ENCODE measurements at regions not wholly inside any gene's neighbourhood (a gene's known extent, or its start where the extent isn't known, plus 50 kb on each side); places are given as distances from the start of the nearest gene placed in this dataset.

DNA sequence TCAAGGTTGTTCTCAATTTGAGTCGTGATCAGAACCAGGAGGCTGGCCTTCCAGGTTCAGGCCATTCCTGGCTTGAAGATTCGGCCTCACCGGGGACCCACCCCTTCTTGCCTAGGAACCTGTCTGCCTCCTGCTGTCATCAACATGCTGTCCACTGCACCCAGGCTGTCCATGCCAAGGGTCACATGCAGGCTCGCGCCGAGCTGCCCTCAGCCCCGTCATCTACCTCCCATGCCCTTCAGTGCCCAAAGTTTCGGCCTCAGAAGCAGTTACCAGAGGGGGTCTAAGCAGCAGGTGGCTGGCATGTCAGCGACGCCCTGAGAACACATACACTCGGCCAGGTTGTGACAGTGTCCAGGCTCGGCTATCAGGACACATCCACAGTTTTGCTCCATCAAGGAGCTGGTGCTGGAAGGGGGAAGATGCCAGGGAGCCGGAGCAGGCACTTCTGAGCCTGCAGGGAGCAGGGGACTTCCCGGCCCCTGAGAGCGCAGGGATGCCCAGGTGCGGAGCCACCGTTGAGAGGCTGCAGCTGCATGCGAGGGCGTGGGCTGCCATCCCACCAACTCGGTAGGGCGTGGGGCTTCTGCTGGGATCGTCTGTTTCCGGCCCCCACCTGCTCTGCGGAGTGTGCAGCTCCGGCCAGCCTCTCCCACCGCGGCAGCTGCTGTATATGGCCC is 590.9 kb upstream of the SLITRK5 start:
- Histone ChIP-seq H3K4me3 (no peak overlapping the region), H3K36me3 (ENCODE audit: control insufficient read depth in 4 of 4, insufficient read depth in 4 of 4, low read length in 4 of 4) (no peaks in the 10 kb centered on the region), H3K4me1 (ENCODE audit: control insufficient read depth in 5 of 5, insufficient read depth in 5 of 5, low read length in 5 of 5) (no peaks in the 10 kb centered on the region), H3K9me3 (ENCODE audit: control insufficient read depth in 4 of 4, insufficient read depth in 3 of 4, low read length in 3 of 4) (no peaks in the 10 kb centered on the region), H3K27ac (ENCODE audit: low read depth in 1 of 2, low read length in 1 of 2) (no peak overlapping the region), H3K9ac (ENCODE audit: insufficient read depth in 1 of 2, low read length in 2 of 2) (no peak overlapping the region), H3K27me3 (ENCODE audit: control insufficient read depth in 3 of 3, insufficient read depth in 3 of 3, low read length in 2 of 3) (no peaks in the 10 kb centered on the region)
- WGBS, 2 donors: 94 to 95% methylated on average over 27 of the region's 27 CpGs
- no peak for ATAC-seq (ENCODE audit: insufficient read depth, low FRiP score)
- DNase-seq: no peak
- TF ChIP-seq, protein P1, sequence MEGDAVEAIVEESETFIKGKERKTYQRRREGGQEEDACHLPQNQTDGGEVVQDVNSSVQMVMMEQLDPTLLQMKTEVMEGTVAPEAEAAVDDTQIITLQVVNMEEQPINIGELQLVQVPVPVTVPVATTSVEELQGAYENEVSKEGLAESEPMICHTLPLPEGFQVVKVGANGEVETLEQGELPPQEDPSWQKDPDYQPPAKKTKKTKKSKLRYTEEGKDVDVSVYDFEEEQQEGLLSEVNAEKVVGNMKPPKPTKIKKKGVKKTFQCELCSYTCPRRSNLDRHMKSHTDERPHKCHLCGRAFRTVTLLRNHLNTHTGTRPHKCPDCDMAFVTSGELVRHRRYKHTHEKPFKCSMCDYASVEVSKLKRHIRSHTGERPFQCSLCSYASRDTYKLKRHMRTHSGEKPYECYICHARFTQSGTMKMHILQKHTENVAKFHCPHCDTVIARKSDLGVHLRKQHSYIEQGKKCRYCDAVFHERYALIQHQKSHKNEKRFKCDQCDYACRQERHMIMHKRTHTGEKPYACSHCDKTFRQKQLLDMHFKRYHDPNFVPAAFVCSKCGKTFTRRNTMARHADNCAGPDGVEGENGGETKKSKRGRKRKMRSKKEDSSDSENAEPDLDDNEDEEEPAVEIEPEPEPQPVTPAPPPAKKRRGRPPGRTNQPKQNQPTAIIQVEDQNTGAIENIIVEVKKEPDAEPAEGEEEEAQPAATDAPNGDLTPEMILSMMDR (IDR thresholded peaks at IDR 0.05; ENCODE audit: control extremely low read depth, extremely low read depth): no peak

DNA sequence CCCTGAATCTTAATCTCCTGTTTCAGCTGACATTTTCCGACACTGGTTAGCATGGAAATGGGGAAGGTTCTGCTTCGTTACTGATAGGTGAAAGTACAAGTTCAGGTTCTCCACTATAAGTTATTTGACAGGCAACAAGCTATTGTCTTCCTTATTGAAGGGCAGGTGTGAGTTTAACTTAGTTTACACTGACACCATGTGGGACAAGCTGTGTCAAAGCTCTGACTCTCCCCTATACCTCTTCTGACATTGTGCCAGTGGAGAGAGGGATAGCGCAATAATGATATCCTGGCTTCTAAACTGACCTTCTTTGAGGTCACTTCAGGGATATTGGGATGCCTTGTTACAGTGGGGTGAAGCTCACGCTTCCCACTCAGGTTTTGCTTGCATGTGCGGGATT is 587.0 kb upstream of the SLITRK5 start:
- 94% methylated on average over 5 of the region's 5 CpGs for WGBS, 2 donors
- Histone ChIP-seq H3K36me3 (ENCODE audit: control insufficient read depth in 4 of 4, insufficient read depth in 4 of 4, low read length in 4 of 4) (no peaks in the 10 kb centered on the region), H3K9ac (ENCODE audit: insufficient read depth in 1 of 2, low read length in 2 of 2) (no peak overlapping the region), H3K4me1 (ENCODE audit: control insufficient read depth in 5 of 5, insufficient read depth in 5 of 5, low read length in 5 of 5) (no peaks in the 10 kb centered on the region), H3K27me3 (ENCODE audit: control insufficient read depth in 3 of 3, insufficient read depth in 3 of 3, low read length in 2 of 3) (no peaks in the 10 kb centered on the region), H3K27ac (ENCODE audit: low read depth in 1 of 2, low read length in 1 of 2) (no peak overlapping the region), H3K4me3 (no peak overlapping the region), H3K9me3 (ENCODE audit: control insufficient read depth in 4 of 4, insufficient read depth in 3 of 4, low read length in 3 of 4) (no peaks in the 10 kb centered on the region)
- ATAC-seq (ENCODE audit: insufficient read depth, low FRiP score) (no peak), DNase-seq (no peak)
- TF ChIP-seq, protein P1 (IDR thresholded peaks at IDR 0.05; ENCODE audit: control extremely low read depth, extremely low read depth): no peak

DNA sequence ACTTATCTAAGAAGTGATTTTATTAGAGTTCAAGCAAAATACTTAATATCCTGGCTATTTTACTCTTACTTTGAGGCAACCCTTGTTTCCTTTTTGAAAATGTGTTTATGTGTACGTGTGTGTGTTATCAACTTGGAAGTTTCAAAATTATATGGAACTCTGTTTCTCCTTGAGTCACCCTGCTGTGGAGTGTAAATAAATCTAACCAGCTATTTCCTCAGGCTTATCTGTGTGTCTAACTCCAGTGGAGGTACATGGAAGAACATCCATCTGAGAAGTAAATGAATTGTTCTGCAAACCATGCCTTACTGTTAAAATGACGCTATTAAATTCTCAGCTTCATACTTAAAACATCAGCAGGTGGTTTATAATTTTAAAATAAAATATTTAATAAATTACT is 583.4 kb upstream of the SLITRK5 start:
- Histone ChIP-seq H3K27me3 (ENCODE audit: control insufficient read depth in 3 of 3, insufficient read depth in 3 of 3, low read length in 2 of 3) (no peaks in the 10 kb centered on the region), H3K9me3 (ENCODE audit: control insufficient read depth in 4 of 4, insufficient read depth in 3 of 4, low read length in 3 of 4) (no peaks in the 10 kb centered on the region), H3K27ac (ENCODE audit: low read depth in 1 of 2, low read length in 1 of 2) (no peak overlapping the region), H3K4me3 (no peak overlapping the region), H3K36me3 (ENCODE audit: control insufficient read depth in 4 of 4, insufficient read depth in 4 of 4, low read length in 4 of 4) (no peaks in the 10 kb centered on the region), H3K4me1 (ENCODE audit: control insufficient read depth in 5 of 5, insufficient read depth in 5 of 5, low read length in 5 of 5) (no peaks in the 10 kb centered on the region), H3K9ac (ENCODE audit: insufficient read depth in 1 of 2, low read length in 2 of 2) (no peak overlapping the region)
- DNase-seq (no peak), ATAC-seq (ENCODE audit: insufficient read depth, low FRiP score) (no peak)
- 84 to 90% methylated on average over 2 of the region's 2 CpGs for WGBS, 2 donors
- TF ChIP-seq, protein P1 (IDR thresholded peaks at IDR 0.05; ENCODE audit: control extremely low read depth, extremely low read depth): no peak

DNA sequence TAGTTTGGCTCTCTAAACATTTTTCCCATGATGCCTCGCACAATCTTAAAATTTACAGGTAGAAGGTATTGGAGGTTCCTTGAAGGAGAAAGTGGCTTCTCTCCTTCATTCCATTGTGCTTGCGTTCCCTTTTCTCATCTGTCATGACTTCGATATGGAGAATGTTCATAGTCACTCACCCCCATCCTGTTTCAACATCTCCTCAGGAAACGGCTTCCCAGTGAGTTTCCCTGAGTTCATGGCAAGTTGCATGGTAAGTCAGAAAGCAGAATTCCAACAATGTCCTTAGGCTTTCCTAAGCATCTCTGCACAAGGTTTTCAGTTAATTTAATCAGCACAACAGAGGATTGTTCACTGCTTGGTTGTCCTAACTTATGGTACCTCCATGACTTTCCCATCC is 581.8 kb upstream of the SLITRK5 start:
- TF ChIP-seq, protein P1 (IDR thresholded peaks at IDR 0.05; ENCODE audit: control extremely low read depth, extremely low read depth): no peak

More for the DNA sequence above, 581.8 kb upstream of the SLITRK5 start:
- no peak overlapping the region for H3K27ac ChIP-seq (ENCODE audit: low read depth in 1 of 2, low read length in 1 of 2)
- no peak overlapping the region for H3K4me3 ChIP-seq
- H3K9me3 ChIP-seq (ENCODE audit: control insufficient read depth in 4 of 4, insufficient read depth in 3 of 4, low read length in 3 of 4): no peaks in the 10 kb centered on the region
- no peaks in the 10 kb centered on the region for H3K27me3 ChIP-seq (ENCODE audit: control insufficient read depth in 3 of 3, insufficient read depth in 3 of 3, low read length in 2 of 3)
- 82 to 85% methylated on average over 4 of the region's 4 CpGs for WGBS, 2 donors
- no peaks in the 10 kb centered on the region for H3K4me1 ChIP-seq (ENCODE audit: control insufficient read depth in 5 of 5, insufficient read depth in 5 of 5, low read length in 5 of 5)
- ATAC-seq (ENCODE audit: insufficient read depth, low FRiP score): no peak
- no peaks in the 10 kb centered on the region for H3K36me3 ChIP-seq (ENCODE audit: control insufficient read depth in 4 of 4, insufficient read depth in 4 of 4, low read length in 4 of 4)
- DNase-seq: no peak
- H3K9ac ChIP-seq (ENCODE audit: insufficient read depth in 1 of 2, low read length in 2 of 2): no peak overlapping the region
